ENCODE measurements at regions not wholly inside any gene's neighbourhood (a gene's known extent, or its start where the extent isn't known, plus 50 kb on each side); places are given as distances from the start of the nearest gene placed in this dataset.

DNA sequence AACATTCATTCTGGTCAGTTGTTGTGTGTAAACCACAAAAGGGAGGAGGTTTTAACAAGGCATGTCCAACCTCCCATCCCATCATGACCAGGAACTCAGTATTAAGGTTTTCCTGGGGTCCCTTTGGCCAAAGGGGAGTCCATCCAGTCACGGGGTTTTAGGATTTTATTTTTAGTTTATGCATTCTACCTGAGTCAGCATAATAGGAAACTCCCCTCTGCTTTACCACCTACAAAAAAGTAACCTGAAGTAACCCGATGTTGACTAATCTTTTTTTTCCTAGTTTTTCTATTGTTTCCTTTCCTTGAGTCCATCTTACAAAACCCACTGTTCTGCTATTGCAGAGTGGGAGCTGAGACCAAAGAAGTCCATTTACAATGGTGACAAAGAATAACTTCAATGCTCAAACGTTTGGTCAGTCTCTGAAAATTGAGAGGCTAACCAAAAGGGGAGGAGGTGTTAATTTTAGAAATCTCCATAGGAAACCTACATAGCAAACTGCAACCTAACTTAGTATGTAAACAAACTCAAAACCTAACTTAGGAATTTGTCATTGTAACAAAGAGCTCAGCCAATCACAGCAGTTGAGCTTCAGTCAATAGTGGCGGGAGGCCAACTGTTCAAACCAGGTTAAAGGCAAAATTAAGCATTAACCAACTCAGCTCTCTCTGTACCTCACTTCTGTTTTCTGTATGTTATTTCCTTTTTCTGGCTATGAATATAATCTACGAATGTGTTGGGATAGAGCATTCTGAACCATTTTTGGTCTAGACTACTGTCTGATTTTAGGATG, 1954.1 kb downstream of the PCDH9 start:
- TF ChIP-seq ZNF274 (IDR thresholded peaks at IDR 0.05; ENCODE audit: low read depth, low read length) (no peak), SUZ12 (IDR thresholded peaks at IDR 0.05; ENCODE audit: extremely low read depth, insufficient read depth, insufficient read length) (no peak), YY1 (IDR thresholded peaks at IDR 0.05; ENCODE audit: insufficient read depth, insufficient read length) (no peak)
